C4-2B (cell line): ENCODE measurements at regions not wholly inside any gene's neighbourhood (a gene's known extent, or its start where the extent isn't known, plus 50 kb on each side); places are given as distances from the start of the nearest gene placed in this dataset.

Source experiments
- ZFX ChIP-seq: fragments of 450-650 bp; IDR thresholded peaks from 2 replicates; pipeline ENCODE4 v1.6.1; 2017
- TF ChIP-seq, protein P1 (sequence below): fragments of 450-650 bp; conservative IDR thresholded peaks from 2 replicates; pipeline ENCODE4 v1.5.1; 2017; ENCODE audit warnings: mild to moderate bottlenecking

DNA sequence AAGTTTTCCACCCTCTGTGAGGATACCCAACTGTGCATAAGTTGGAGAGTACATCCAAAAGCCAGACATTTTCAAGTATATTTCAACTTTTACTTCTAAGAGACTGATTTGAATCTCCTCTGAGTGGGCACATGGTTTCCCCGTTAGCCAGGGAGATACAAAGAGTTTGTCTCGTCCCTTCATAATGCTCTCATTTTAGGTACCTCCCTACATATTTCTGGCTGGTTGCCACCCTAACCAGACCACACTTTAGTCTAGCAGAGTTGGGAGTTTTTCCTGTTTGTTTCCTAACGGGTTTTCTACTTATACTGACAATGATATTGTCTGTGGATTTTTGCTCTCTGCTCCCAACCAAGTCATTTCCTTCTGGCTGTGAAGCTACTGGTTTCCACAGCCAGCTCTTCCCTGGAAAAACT is 180.3 kb downstream of the CCDC71L start:
- TF ChIP-seq, protein P1, sequence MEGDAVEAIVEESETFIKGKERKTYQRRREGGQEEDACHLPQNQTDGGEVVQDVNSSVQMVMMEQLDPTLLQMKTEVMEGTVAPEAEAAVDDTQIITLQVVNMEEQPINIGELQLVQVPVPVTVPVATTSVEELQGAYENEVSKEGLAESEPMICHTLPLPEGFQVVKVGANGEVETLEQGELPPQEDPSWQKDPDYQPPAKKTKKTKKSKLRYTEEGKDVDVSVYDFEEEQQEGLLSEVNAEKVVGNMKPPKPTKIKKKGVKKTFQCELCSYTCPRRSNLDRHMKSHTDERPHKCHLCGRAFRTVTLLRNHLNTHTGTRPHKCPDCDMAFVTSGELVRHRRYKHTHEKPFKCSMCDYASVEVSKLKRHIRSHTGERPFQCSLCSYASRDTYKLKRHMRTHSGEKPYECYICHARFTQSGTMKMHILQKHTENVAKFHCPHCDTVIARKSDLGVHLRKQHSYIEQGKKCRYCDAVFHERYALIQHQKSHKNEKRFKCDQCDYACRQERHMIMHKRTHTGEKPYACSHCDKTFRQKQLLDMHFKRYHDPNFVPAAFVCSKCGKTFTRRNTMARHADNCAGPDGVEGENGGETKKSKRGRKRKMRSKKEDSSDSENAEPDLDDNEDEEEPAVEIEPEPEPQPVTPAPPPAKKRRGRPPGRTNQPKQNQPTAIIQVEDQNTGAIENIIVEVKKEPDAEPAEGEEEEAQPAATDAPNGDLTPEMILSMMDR, result no peak
- no peak for TF ChIP-seq ZFX
